GM23248 (cell line): ENCODE measurements at regions not wholly inside any gene's neighbourhood (a gene's known extent, or its start where the extent isn't known, plus 50 kb on each side); places are given as distances from the start of the nearest gene placed in this dataset.

Experiments used
- EZH2 ChIP-seq: fragments of 200-600 bp; sonication (generic); IDR thresholded peaks from 2 replicates; pipeline ENCODE4 v1.6.1; 2018; ENCODE audit warnings: antibody characterized with exemption, mild to moderate bottlenecking; ENCODE audit not compliant: insufficient read depth, poor library complexity, severe bottlenecking
- EZH2phosphoT487 ChIP-seq: fragments of 200-600 bp; sonication (generic); IDR thresholded peaks from 2 replicates; pipeline ENCODE4 v1.6.1; 2018; ENCODE audit warnings: antibody characterized with exemption, moderate library complexity, mild to moderate bottlenecking, low read depth; ENCODE audit not compliant: insufficient read depth

DNA sequence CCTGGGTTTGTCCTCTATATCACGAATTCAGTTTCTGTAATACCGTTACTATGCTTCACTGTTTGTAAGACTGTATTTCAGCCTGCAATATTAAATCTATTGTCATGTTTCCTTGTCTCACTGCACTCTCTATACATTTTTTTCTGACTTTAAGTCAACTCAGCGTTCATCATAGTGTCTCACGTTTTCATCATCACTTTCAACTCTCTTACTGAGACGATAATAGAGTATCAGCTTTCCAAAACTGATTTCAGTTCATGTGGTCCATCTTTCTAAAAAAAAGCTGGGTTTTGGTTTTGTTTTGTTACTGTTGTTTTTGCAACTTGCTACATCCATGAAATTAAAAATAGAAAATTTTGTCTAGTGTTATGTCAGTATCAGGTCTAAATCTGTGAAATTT lies 147.7 kb downstream of the TMEM47 start:
- TF ChIP-seq EZH2phosphoT487, result no peak
- no peak for TF ChIP-seq EZH2
